Adrenal gland (tissue), 9 donors: ENCODE measurements at regions not wholly inside any gene's neighbourhood (a gene's known extent, or its start where the extent isn't known, plus 50 kb on each side); places are given as distances from the start of the nearest gene placed in this dataset.

ENCODE experiments used
- DNase-seq, 7 donors: peaks; one replicate each; pipeline ENCODE4 v3.0.0-alpha.2; 2019 to 2020
- H3K27ac ChIP-seq, 5 donors: fragments of 200-600 bp; sonication (generic) in 4 of 5; 1 replicate in 3 of 5; 2 replicates in 2 of 5; pipeline versions ENCODE4 v1.5.1 to v1.8.0; 2016 to 2020; ENCODE audit warnings: mild to moderate bottlenecking in 1 of 5
- H3K27me3 ChIP-seq: fragments of 200-600 bp; 2 replicates; pipeline ENCODE4 v1.8.0; 2021
- H3K36me3 ChIP-seq, 2 donors: fragments of 200-600 bp; replicated peaks in 1 of 2; 1 replicate in 1 of 2; 2 replicates in 1 of 2; pipeline versions ENCODE4 v1.5.1 to v1.8.0; 2018 to 2022
- H3K4me1 ChIP-seq, 2 donors: fragments of 200-600 bp; replicated peaks in 1 of 2; 1 replicate in 1 of 2; 2 replicates in 1 of 2; pipeline versions ENCODE4 v1.5.1 to v1.8.0; 2018 to 2021
- H3K4me3 ChIP-seq, 4 donors: fragments of 200-600 bp; sonication (generic) in 3 of 4; one replicate each; pipeline ENCODE4 v1.5.1; 2016 to 2018
- H3K9me3 ChIP-seq, 3 donors: fragments of 200-600 bp; sonication (generic) in 1 of 3; replicated peaks in 1 of 3; 1 replicate in 2 of 3; 2 replicates in 1 of 3; pipeline versions ENCODE4 v1.5.1 to v1.8.0; 2016 to 2021
- POLR2A ChIP-seq, 2 donors: fragments of 450-650 bp; IDR thresholded peaks; one replicate each; pipeline ENCODE4 v1.6.1; 2017; ENCODE audit warnings: antibody characterized with exemption in 2 of 2, mild to moderate bottlenecking in 2 of 2, moderate library complexity in 1 of 2
- WGBS, 4 donors: extraction: QIAGEN DNeasy Blood & Tissue Kit in 2 of 4; methylation state at CpG; one replicate each; pipeline versions ENCODE4 v1.1.5 to v1.1.7; 2013 to 2017; 5-methylcytosine and 5-hydroxymethylcytosine counted together
- intact Hi-C, 2 donors: fragments of 100-400 bp; cut with DNase I; formaldehyde crosslinking; loops; one replicate each; pipeline versions ENCODE4 v1.14.1 to v1.15.0; 2022 to 2023
- TF ChIP-seq, protein P1 (sequence below), 6 experiments: fragments of 450-650 bp in 4 of 6; fragments of 200-600 bp in 2 of 6; sonication (generic) in 1 of 6; IDR thresholded peaks; 1 replicate in 5 of 6; 2 replicates in 1 of 6; pipeline versions ENCODE4 v1.5.1 to v1.8.0; 2016 to 2021; ENCODE audit warnings: antibody characterized with exemption in 6 of 6, mild to moderate bottlenecking in 2 of 6, moderate library complexity in 1 of 6
- donor health status: healthy with polysubstance abuse.
- donor health status: Bipolar disorder and iron deficiency.
- donor health status: DM: yes; HTN: yes; CAD: no.
- donor health status: DM: no; HTN: no; CAD: no.
- donor health status: DM: no; HTN: no; CAD: no.

GRCh38 chr10:130836344-130836743, 475.2 kb downstream of the TCERG1L start:
- Histone ChIP-seq H3K4me3 (no peak overlapping the region), H3K27me3 (no peaks in the 10 kb centered on the region), H3K36me3 (no peaks in the 10 kb centered on the region), H3K9me3 (no peaks in the 10 kb centered on the region), H3K27ac (no peak overlapping the region), H3K4me1 (no peaks in the 10 kb centered on the region)
- intact Hi-C loops: no loop called here
- 74 to 88% (median 80%) methylated on average over 6 to 7 of the region's 7 CpGs for WGBS, 4 donors
- no peak for DNase-seq
- TF ChIP-seq POLR2A (IDR thresholded peaks at IDR 0.05): no peak
- TF ChIP-seq, protein P1, sequence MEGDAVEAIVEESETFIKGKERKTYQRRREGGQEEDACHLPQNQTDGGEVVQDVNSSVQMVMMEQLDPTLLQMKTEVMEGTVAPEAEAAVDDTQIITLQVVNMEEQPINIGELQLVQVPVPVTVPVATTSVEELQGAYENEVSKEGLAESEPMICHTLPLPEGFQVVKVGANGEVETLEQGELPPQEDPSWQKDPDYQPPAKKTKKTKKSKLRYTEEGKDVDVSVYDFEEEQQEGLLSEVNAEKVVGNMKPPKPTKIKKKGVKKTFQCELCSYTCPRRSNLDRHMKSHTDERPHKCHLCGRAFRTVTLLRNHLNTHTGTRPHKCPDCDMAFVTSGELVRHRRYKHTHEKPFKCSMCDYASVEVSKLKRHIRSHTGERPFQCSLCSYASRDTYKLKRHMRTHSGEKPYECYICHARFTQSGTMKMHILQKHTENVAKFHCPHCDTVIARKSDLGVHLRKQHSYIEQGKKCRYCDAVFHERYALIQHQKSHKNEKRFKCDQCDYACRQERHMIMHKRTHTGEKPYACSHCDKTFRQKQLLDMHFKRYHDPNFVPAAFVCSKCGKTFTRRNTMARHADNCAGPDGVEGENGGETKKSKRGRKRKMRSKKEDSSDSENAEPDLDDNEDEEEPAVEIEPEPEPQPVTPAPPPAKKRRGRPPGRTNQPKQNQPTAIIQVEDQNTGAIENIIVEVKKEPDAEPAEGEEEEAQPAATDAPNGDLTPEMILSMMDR (IDR thresholded peaks at IDR 0.05): no peak

- intact Hi-C loops: no loop called here
- Histone ChIP-seq H3K27me3 (no peaks in the 10 kb centered on the region), H3K27ac (no peak overlapping the region), H3K4me3 (no peak overlapping the region), H3K4me1 (no peaks in the 10 kb centered on the region), H3K9me3 (no peaks in the 10 kb centered on the region), H3K36me3 (no peaks in the 10 kb centered on the region)
- WGBS, 4 donors: 65 to 86% (median 75%) methylated on average over 7 to 12 of the region's 12 CpGs
- TF ChIP-seq, protein P1 (IDR thresholded peaks at IDR 0.05): no peak
- TF ChIP-seq POLR2A (IDR thresholded peaks at IDR 0.05): no peak
- no peak for DNase-seq
Observed at GRCh38 chr10:130843051-130843653, 468.4 kb downstream of the TCERG1L start.

DNA sequence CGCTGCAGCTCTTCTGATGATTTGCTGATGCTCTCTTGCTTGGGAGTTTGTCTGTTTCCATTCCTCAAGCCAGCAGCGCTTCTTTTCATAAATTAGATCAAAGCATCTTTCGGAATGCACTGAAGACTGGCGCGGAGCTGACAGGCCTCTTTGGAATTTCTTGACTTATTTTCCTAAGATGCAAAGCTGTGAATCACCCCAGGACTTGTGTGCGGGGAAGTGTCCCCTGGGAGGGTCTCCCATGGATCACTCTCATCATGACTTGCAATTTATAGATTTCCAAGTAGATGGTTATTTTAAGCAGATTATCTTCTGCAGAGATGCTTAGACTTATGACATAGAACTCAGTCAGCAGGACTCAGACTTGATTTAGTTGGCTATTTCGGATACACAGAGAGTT, 467.2 kb downstream of the TCERG1L start:
- Histone ChIP-seq H3K9me3 (no peaks in the 10 kb centered on the region), H3K27me3 (no peaks in the 10 kb centered on the region), H3K27ac (no peak overlapping the region), H3K4me1 (no peaks in the 10 kb centered on the region), H3K36me3 (no peaks in the 10 kb centered on the region), H3K4me3 (no peak overlapping the region)
- DNase-seq: no peak
- WGBS, 4 donors: 50 to 73% (median 56%) methylated on average over 7 of the region's 7 CpGs
- intact Hi-C loops: no loop called here
- TF ChIP-seq POLR2A (IDR thresholded peaks at IDR 0.05): no peak
- TF ChIP-seq, protein P1 (IDR thresholded peaks at IDR 0.05): no peak

DNA sequence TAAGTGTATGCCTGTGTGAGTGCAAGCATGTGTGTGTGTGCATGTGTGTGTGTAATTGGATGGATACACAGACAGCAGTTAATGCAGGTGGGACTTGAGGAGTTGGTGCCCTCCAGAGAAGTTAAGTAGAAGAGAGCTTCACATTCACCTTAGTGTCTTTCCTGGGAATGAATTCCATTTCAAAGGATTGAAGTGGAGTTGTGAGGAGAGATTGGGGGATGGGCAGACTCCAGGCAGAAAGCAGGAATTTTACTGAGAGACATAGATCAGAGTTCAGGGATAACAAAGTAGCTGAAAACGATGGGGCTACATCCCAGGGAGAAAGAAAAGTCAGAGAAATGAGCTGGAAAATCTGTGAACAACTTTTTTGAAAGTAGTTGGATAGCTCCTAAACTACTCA, 464.4 kb downstream of the TCERG1L start:
- Histone ChIP-seq H3K27me3 (no peaks in the 10 kb centered on the region), H3K4me1 (no peaks in the 10 kb centered on the region), H3K4me3 (no peak overlapping the region), H3K27ac (no peak overlapping the region), H3K36me3 (no peaks in the 10 kb centered on the region), H3K9me3 (no peaks in the 10 kb centered on the region)
- no peak for DNase-seq
- WGBS, 4 donors: 14 to 23% (median 17%) methylated on average over 1 of the region's 1 CpG
- intact Hi-C loops: no loop called here
- TF ChIP-seq POLR2A (IDR thresholded peaks at IDR 0.05): no peak
- TF ChIP-seq, protein P1 (IDR thresholded peaks at IDR 0.05): no peak
